Stimulated activated CD4-positive, alpha-beta T cell treated with anti-CD3 and anti-CD28 coated beads, Interleukin-12 subunit alpha, Interleukin-12 subunit beta, amount 100 ng/mL, for 24 hours (primary cell): ENCODE measurements at regions not wholly inside any gene's neighbourhood (a gene's known extent, or its start where the extent isn't known, plus 50 kb on each side); places are given as distances from the start of the nearest gene placed in this dataset.

Source experiments
- DNase-seq, 2 experiments: peaks; one replicate each; pipeline ENCODE4 v3.0.0-alpha.2; 2020; ENCODE audit warnings: low read depth in 2 of 2

DNA sequence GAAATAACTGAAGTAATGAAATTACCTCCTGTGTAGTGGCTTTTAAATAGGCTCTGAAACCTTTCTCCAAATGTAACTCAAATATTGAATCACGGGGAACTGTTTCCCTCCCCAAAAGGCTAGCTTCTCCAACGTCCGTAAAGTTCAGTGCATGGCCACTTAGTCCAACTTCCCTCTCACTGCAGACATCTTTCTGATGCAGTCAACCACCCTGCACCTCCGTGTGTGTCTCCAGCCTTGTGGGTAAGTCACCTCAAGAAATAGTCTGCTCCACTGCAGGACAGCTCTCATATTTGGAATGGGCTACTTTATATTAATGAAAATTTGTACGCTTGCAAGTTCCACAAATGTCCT is 152.5 kb upstream of the CYRIA start:
- DNase-seq = no peak

DNA sequence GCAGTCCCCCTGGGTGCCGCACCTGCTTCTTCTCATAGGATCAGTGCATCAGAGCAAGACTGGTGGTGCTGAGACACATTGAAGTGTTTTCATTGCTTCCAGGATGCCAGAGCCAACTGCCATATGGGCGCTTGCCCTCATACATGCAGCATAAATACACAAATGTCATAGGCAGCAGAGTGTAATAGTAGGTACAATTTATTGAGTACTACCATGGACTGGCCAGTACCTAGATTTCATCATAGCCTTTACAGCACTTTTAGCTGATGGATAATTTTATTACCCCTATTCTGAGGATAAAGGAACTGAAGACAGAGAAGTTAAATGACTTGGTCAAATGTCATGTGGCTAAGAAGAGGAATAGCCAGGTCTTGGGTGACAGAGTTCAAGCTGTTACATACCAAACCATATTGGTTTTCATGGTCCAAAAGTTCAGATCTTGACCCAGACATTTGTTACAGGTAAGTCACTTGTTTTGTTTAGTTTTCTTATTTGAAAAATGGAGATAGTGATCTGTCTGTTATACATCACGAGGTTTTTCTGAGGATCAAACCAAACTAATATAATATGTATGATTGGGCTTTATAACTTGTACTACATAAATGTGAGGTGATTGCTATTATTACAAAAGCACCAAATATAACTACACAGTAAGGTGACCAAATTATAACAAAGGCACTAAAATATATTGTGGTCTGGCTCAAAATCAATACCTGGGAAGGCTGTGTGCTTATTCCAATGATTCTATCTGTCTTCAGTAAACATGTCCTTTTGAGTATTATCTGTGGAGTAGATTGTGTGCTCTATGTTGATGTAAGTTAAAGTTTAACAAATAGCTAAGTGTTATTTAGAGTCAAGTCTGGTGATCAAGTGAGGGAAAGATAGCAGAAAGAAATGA is 151.9 kb upstream of the CYRIA start:
- DNase-seq = no peak

DNA sequence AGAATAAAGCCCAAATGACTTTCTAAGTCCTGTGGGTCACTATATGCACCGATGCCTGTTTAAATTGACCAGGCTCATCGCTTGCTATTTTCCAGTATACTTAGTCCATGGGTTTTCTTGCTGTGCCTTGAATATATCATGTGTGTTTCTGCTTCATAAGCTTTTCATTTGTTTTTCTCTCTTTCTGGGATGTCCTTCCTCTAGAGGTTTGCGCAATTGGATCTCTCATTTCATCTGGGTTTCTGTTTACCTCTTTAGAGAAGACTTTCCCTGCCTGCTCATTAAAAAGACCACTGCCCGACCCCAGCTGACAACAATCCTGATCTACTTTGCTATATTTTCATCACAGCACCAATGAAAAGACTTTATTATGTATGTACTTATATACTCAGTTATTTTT is 150.9 kb upstream of the CYRIA start:
- no peak for DNase-seq

DNA sequence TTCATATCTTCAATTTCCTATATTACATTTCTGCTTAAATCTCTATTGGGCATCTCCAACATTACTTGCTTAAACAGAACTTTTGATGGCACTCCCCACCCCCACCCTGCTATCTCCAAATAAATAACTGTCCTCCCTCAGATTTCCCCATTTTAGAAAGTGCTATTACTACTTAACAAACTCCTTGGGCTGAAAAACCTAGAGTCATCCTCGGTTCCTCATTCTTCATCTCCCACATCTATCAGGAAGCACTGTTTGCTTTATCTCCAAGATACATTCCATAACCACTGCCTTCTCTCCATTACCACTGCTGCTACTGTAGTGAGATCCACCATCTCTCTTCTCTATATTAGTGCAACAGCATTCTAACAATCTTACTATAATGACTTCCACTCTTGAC is 150.4 kb upstream of the CYRIA start:
- no peak for DNase-seq

DNA sequence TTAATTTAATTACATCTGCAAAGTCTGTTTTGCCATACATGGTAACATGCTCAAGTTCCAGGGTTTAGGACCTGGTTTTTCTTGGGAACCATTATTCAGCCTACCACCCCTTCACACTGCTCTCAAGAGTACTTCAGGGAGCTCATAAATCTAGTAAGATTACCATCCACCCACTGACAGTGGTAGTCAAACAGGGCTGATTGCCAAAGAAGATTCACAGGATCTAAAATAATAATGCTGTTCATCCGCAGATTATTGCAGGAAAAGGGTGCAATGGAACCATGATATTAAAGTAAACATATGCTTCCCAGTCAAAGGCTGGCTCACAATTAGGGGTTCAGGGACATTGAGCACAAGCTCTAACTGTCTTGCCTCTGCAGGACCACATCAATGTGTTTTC is 148.0 kb upstream of the CYRIA start:
- no peak for DNase-seq

DNA sequence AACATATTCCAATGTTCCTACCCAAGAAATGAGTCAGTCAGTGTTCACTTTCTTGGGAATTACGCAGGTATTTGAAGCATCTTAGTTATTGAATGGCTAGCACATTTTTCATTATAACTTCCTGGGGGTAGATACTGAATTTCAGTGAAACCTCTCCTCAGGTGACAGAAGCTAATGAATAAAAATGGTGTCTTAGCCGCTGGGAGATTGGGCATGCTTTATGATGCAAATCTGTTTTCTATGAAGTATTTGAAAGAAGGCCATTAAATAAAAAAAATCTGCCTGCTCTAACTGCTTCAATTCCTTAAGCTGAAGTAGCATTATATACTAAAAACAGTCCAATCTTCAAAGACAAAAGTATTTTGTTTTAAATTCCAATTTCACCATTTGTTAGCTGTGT is 132.8 kb upstream of the CYRIA start:
- no peak for DNase-seq

DNA sequence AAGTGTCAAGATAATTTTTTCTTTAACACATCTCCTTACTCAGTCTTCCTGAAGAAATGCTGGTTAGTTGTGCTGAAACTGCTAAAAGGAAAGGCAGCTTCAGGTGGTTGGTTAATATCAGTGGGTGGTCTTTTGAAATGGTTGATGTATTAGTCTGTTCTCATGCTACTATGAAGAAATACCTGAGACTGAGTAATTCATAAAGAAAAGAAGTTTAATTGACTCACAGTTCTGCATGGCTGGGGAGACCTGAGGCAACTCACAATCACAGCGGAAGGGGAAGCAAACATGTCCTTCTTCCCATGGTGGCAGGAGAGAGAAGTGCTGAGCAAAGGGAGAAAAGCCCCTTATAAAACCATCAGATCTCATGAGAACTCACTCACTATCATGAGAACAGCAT is 125.9 kb upstream of the CYRIA start:
- DNase-seq = no peak

DNA sequence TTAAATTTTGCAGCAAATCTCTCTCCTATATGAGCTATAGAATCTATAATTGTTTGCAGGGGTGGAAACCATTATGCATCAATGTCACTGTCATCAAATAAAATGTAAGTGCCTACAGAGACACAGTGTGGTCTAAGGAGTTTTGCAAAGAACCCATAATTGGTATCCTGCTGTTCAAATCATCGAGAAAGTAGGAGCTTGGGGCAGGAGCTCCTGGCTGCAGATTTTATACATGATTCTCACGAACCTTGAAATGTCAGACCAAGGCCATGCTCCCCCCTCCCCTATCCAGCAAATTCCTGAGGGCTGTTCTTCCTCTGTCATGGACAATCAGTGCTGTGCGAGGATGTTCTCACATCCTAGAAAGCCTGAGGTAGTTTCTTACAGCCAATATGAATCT is 119.5 kb upstream of the CYRIA start:
- DNase-seq = no peak

DNA sequence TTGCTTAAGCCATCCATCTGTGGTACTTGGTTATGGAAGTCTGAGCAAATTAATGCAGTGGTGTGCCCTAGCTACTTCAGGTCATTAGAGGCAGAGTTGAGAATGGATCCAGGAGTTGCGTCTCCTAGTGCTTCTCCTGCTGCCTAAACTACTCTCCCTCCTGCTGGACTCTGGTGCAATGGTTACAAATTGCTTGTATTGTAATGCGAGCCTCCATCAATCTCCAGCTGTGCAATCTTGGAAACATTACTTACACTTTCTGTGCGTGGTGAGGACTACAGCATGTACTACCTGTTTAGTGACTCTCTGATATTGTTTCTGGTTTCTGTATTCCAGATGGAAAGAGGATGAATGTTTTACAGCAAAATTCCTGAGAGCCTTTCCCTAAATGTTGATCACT is 119.0 kb upstream of the CYRIA start:
- no peak for DNase-seq

DNA sequence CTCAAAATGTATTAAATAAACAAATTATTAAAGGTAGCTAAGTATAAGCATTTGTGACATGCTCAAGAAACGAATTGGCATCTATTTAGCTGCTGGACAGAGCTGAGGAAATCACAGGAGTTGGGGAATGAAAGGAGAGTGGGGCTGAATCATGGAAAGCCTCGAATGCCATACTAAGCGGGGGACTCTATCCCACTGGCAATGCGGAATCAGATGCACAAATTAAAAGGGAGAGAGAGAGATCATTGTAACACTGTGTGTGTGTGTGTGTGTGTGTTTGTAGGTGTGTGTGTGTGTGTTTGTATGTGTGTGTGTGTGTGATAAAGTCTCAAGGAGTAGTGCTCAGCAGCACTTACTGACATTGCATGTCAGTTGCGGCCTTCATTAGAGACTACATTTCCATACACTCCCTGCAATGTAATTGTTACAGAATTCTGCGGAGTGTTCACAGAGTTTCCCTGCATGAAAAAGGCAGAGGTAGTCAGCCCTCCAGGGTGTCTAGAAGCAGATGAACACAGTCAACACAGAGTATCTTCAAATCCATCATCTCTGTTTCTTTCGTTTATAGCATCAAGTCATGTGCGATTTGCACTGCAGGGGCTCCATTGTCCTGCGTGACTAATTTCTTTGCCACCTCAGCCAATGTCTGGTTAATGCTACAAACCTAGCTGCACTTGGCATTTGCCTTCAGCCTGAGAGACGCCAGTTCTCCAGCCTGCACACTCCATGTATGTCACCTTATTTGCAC is 111.7 kb upstream of the CYRIA start:
- DNase-seq = no peak

DNA sequence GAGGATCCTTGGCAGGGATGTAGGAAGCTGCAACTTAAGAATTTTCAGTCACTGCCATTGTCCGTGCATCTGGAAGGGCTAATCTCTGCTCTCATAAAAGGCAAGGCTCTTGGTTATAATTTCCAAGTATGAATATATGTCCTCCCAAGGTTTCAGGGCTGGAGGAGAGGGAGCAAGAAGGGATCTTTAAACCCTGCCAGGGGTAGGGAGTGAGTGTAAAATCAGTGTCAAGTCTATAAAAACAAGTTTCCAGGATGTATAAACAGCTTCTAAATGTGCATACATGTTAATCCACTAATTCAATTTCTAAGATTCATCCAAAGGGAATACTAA is 110.2 kb upstream of the CYRIA start:
- no peak for DNase-seq

DNA sequence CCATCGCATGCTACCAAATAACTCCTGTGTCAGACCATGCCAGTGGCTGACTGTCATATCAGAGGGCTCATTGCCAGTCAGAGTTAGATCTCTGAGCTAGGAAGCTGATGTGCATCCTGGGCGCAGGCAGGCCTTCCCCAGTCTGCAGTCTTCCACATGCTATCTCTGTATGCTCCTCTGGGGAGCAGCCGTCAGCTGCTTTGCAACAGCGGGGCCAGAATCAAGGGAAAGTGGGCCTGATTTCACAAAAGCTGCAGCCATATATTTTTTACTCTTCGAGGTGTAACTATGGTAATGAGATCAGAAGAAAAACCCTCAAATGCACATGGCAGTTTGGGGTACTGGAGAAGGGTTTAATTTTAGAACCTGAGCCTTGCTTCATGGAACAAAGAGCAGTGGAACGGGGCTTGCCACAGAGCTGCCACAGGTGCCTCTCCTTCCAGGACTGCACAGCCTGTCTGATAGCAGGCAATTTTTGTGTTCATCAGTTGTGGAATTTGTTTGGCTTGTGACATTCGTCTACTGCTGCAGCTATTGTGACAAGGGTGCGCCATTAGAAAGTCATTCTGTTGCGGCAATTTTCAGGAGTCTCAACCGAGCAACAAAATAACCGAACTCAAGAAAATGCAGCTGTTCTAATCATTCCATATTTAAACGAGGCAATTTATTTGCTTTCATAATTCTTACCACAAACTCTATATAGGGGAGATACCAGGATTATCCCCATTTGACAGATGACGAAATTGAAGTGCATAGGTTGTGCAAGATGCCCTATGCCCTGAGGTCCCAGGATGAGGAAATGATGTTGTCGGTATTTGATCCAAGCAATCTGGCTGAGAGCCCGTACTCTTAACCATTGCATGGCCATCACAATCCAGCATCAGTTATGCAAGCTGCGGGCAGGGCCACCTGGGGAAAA is 109.6 kb upstream of the CYRIA start:
- no peak for DNase-seq

DNA sequence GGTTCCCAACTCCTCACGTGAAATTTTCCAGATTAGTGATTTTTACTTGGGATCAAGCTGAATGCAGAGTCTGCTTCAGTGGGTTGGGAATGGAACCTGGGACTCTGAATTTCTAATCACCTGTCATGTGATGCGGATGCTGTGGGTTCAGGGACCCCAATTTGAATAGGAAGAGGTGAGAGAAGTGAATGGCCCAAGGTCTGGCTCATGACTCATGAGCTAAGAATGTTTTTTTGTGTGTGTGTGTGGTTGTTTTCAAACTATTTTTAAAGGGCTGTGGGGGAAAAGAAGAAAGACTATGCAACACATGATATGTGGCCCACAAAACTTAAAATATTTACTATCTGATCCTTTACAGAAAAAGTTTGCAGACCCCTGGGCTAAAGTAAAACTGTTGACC is 108.5 kb upstream of the CYRIA start:
- DNase-seq = no peak

DNA sequence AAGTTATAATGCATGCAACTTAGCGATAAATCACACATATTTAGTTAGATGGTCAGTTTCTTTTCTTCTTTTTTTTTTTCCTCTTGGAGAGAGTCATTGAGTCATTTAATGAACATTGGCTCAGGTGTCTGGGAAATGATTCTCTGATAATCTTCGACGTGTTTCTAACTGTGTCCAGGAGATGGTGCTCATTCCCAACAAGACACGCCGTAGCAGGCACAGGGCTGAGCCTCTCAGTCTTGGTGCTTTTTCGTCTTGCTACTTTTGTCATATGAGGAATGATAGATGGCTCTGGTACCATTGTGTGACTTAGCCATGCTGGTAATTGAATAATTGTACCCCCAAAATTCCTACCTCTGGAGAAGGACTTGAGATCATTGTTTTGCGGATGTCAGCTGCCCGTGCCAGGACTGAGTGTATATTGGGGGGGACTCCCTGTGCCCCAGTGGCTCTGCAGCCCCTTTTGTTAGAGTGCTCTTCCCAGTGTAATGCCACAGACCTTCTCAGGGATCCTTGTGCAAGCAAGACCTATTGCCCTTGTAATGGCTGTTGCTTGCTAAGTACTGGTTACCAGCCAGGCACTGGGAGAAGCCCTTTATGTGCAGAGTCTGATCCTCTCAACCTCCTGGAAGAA is 107.6 kb upstream of the CYRIA start:
- DNase-seq = no peak

DNA sequence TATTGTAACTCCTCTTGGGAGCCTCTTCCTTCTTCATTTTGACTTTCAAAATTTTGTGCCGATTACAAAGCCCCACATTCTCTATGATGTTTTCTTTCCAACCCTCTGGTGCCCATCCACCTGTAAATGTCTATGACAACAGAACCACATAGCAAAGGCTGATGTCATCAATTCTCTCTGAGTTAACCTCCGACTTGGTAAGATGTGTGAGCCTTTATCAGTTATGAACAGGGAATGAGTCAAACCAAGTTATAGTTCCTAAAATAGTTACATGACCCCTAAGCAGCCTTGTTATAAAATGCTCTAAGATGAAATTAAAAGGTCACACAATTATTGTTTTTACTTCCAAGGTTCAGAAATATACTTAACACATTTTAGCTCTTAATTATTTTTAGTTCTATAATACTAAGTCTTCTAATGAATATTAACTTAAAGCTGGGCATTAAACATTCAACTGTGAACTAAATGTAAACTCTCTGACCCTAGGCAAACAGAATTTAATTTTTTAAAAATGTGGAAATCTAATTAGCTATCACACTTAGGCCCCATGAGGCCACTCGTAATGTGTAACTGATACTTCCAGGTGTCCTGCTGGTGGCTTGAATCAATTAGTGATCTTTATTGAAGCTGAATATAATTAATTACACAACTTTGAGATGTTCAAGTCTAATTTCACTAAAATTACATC is 102.3 kb upstream of the CYRIA start:
- DNase-seq = no peak

DNA sequence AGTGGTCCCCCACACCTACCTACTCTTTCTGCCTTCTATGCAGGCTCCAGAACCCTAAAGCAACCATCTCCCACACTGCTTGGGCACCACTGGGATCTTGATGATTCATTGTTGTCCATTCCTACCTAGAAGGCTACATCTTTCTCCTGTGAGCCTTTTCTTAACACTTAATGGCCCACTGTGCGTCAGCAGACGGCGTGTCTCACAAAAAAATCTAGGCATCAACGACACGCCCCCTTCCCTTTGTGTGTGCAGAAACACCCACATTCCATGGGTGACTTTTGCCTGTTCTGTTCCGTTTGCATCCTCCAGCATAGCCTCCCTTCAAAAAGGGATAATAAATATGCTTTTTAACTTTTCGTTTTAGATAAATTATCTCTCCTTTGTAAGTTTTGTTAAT is 99.7 kb upstream of the CYRIA start:
- DNase-seq = no peak

DNA sequence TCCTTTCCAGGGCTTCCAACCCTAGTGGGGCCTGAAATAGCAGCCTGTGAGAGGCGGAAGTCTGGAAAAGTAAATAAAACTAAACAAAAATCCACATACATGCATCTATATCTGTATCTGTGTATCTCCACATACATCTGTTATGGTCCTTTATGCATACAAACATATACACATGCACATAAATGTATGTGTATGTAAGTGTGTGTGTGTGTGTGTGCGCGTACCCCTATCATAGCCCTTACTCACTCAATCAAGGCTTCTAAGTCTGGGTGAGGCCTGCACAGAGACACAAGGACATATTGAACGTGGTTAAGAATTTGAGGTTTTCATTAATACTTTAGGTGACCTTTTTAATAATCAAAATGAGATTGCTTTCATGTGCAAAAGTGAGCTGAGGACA is 98.9 kb upstream of the CYRIA start:
- no peak for DNase-seq

DNA sequence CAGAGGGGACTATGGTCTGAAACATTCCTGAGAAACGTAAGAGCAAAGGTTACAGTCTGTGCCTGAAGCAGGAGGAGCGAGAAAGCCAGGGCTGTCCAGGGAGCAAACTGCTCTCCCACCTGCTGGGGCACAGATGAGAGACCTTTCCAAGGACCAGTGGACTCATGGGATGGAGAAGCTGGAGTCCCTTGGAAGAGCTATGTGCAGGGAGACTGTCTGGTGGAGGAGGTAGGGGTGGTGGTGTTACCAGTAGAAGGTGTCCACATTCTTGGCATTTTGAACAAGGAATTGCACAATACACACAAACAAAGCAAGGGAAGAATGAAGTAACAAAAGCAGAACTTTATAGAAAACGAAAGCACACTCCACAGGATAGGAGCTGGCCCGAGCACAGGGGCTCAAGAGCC is 97.9 kb upstream of the CYRIA start:
- DNase-seq = no peak

DNA sequence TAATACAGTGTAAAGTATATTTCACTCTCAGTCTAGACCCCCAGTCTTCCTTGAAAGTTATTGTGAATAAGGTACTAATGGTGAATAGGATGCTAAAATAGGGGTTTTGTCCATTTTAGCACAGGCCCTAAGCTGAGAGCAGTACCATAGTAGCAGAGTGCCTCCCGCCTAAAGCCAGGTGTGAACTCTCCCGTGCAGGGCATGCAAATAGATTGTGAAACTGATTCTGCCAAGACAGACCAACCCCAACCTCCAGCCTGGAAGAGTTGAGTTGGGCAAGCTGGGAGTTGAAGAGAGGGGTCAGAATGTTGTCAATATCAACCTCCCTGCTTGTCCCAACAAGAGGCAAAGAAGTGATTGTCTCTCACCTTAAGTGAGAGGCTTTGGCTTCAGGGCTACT is 97.4 kb upstream of the CYRIA start:
- no peak for DNase-seq

DNA sequence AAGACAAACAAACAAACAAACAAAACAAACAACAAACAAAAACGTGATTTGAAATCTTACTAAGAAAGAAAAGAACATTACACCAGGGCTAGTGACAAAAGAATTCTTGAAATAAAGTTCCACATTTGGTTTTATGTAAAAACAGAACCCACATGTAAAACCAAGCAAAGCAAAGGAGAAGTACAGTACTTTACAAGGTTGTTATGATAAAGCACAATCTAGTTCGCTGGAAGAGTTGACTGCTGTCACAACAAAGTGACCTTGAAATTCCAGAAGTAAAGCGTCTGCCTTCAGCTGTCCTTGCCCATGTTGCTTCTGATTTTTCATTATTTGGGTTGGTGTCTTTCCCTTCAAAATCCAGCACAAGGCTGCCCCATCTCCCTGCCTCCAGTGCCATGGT is 94.8 kb upstream of the CYRIA start:
- no peak for DNase-seq
